ENCODE measurements at regions not wholly inside any gene's neighbourhood (a gene's known extent, or its start where the extent isn't known, plus 50 kb on each side); places are given as distances from the start of the nearest gene placed in this dataset.

GRCh38 chr20:58125726-58126125 lies 102.7 kb downstream of the ANKRD60 start:
- TF ChIP-seq MAX (IDR thresholded peaks at IDR 0.05) = no peak
- TF ChIP-seq CEBPB (IDR thresholded peaks at IDR 0.05; ENCODE audit: low read depth) = no peak
- TF ChIP-seq CTCF (IDR thresholded peaks at IDR 0.05 in 2 of 3, conservative IDR thresholded peaks at IDR 0.05 in 1 of 3; ENCODE audit: borderline replicate concordance in 1 of 3, insufficient read depth in 1 of 3, low read depth in 2 of 3, low read length in 2 of 3) = no peak
- TF ChIP-seq EZH2 (IDR thresholded peaks at IDR 0.05) = no peak
- no peak for TF ChIP-seq CBX3 (IDR thresholded peaks at IDR 0.05; ENCODE audit: low read depth)

Data from HCT116 (cell line).